Epidermal melanocyte (primary cell): ENCODE measurements at regions not wholly inside any gene's neighbourhood (a gene's known extent, or its start where the extent isn't known, plus 50 kb on each side); places are given as distances from the start of the nearest gene placed in this dataset.
"Not testable (repeated sequence)": the region's sequence is repeated elsewhere in the genome, so short reads cannot be mapped to it uniquely, and the experiment has no call there.

Experiments
- DNase-seq: peaks from one replicate; pipeline ENCODE4 v3.0.0; 2011; ENCODE audit warnings: low spot score; ENCODE audit not compliant: insufficient read length

GRCh38 chr6:23851522-23851921, 274.5 kb upstream of the NRSN1 start:
- DNase-seq, result no peak

- DNase-seq, result not testable (repeated sequence)
Measured at GRCh38 chr6:23853566-23854133, 272.4 kb upstream of the NRSN1 start.

GRCh38 chr6:23854154-23854553, 271.9 kb upstream of the NRSN1 start:
- DNase-seq, result not testable (repeated sequence)

- DNase-seq, result no peak
Measured at GRCh38 chr6:23855497-23856116, 270.4 kb upstream of the NRSN1 start.

- no peak for DNase-seq
Measured at GRCh38 chr6:23870496-23870895, 255.5 kb upstream of the NRSN1 start.

- DNase-seq, result no peak
Measured at GRCh38 chr6:23873161-23873560, 252.9 kb upstream of the NRSN1 start.

- no peak for DNase-seq
Measured at GRCh38 chr6:23875006-23875405, 251.0 kb upstream of the NRSN1 start.

GRCh38 chr6:23879816-23880215, 246.2 kb upstream of the NRSN1 start:
- DNase-seq, result no peak

- DNase-seq, result no peak
Measured at GRCh38 chr6:23890543-23891227, 235.3 kb upstream of the NRSN1 start.

GRCh38 chr6:23905133-23905815, 220.7 kb upstream of the NRSN1 start:
- no peak for DNase-seq

- no peak for DNase-seq
Measured at GRCh38 chr6:23910420-23910819, 215.6 kb upstream of the NRSN1 start.

GRCh38 chr6:23927935-23928334, 198.1 kb upstream of the NRSN1 start:
- DNase-seq, result no peak

GRCh38 chr6:23929201-23929600, 196.8 kb upstream of the NRSN1 start:
- no peak for DNase-seq

GRCh38 chr6:23940466-23940865, 185.5 kb upstream of the NRSN1 start:
- no peak for DNase-seq

GRCh38 chr6:23951691-23952090, 174.3 kb upstream of the NRSN1 start:
- DNase-seq, result no peak

GRCh38 chr6:23952245-23952644, 173.8 kb upstream of the NRSN1 start:
- DNase-seq, result no peak

- no peak for DNase-seq
Measured at GRCh38 chr6:23953976-23954375, 172.0 kb upstream of the NRSN1 start.

GRCh38 chr6:23957017-23957416, 169.0 kb upstream of the NRSN1 start:
- no peak for DNase-seq

- DNase-seq, result no peak
Measured at GRCh38 chr6:23964865-23965264, 161.2 kb upstream of the NRSN1 start.

GRCh38 chr6:23969344-23969743, 156.7 kb upstream of the NRSN1 start:
- DNase-seq, result no peak

GRCh38 chr6:23977706-23978105, 148.3 kb upstream of the NRSN1 start:
- DNase-seq, result no peak

- no peak for DNase-seq
Measured at GRCh38 chr6:23980965-23981364, 145.1 kb upstream of the NRSN1 start.
